ENCODE measurements at regions not wholly inside any gene's neighbourhood (a gene's known extent, or its start where the extent isn't known, plus 50 kb on each side); places are given as distances from the start of the nearest gene placed in this dataset.

- TF ChIP-seq CREB1 (CRISPR knock-in tag; IDR thresholded peaks at IDR 0.05; ENCODE audit: low read depth) = no peak
- TF ChIP-seq NANOG (IDR thresholded peaks at IDR 0.05; ENCODE audit: borderline replicate concordance) = no peak
- TF ChIP-seq ZNF331 (CRISPR knock-in tag; IDR thresholded peaks at IDR 0.05; ENCODE audit: low read depth) = no peak
- TF ChIP-seq JUNB (IDR thresholded peaks at IDR 0.05; ENCODE audit: unreplicated experiment) = no peak
- no peak for TF ChIP-seq ZNF462 (CRISPR knock-in tag; IDR thresholded peaks at IDR 0.05)
- TF ChIP-seq CTCF (conservative IDR thresholded peaks at IDR 0.05; ENCODE audit: low read depth in 2 of 2) = no peak
- TF ChIP-seq STAT1 (IDR thresholded peaks at IDR 0.05; ENCODE audit: unreplicated experiment) = no peak
- TF ChIP-seq POLR2AphosphoS5 (IDR thresholded peaks at IDR 0.05; ENCODE audit: low read depth) = no peak
- TF ChIP-seq EZH2 (IDR thresholded peaks at IDR 0.05; ENCODE audit: low read depth, unreplicated experiment) = no peak
- TF ChIP-seq EZH2phosphoT487 (IDR thresholded peaks at IDR 0.05; ENCODE audit: unreplicated experiment) = no peak
- TF ChIP-seq ETS1 (IDR thresholded peaks at IDR 0.05) = no peak
- no peak for TF ChIP-seq ZNF114 (CRISPR knock-in tag; IDR thresholded peaks at IDR 0.05)
- no peak for TF ChIP-seq REST (IDR thresholded peaks at IDR 0.05; ENCODE audit: unreplicated experiment)
- Histone ChIP-seq H3K4me3 (peak overlapping the region; percentile 59), H3K4me2 (peak overlapping the region; percentile 85), H3F3A (replicated peaks; ENCODE audit: low read depth) (peaks cover 6% of the 10 kb centered on the region; the same call in 1 of the 2 replicates), H3K79me2 (replicated peaks; ENCODE audit: insufficient read depth) (no peaks in the 10 kb centered on the region), H4K20me1 (replicated peaks; ENCODE audit: insufficient read depth) (no peaks in the 10 kb centered on the region), H3K27me3 (ENCODE audit: insufficient read depth) (peaks cover 96% of the 10 kb centered on the region), H3K36me3 (ENCODE audit: insufficient read depth) (peaks cover 3% of the 10 kb centered on the region), H3K9me2 (ENCODE audit: insufficient read depth) (no peaks in the 10 kb centered on the region), H3K4me1 (ENCODE audit: insufficient read depth) (peaks cover 37% of the 10 kb centered on the region; the same call in 1 of the 2 replicates), H3K27ac (ENCODE audit: low read depth) (no peak overlapping the region), H2AFZ (peak overlapping the region; percentile 66)
- peaks cover 37% of the 10 kb centered on the region for H3K4me1 Mint-ChIP-seq
- peaks cover 14% of the 10 kb centered on the region for H3K9me3 Mint-ChIP-seq
- peaks cover 76% of the 10 kb centered on the region for H3K27me3 Mint-ChIP-seq (ENCODE audit: insufficient read depth, low read depth, poor library complexity)
- ATAC-seq (no peak; the same call in 2 of the 3 replicates), DNase-seq (ENCODE audit: low spot score) (peak; percentile 24)
- H3K4me3 Mint-ChIP-seq = peak overlapping the region; percentile 63
- no peak overlapping the region for H3K27ac Mint-ChIP-seq
- peaks cover 11% of the 10 kb centered on the region for H3K36me3 Mint-ChIP-seq (ENCODE audit: low read depth)
Observed at GRCh38 chr5:73380041-73380440, 68.5 kb downstream of the FOXD1 start.
